GM10248 (cell line): ENCODE measurements at regions not wholly inside any gene's neighbourhood (a gene's known extent, or its start where the extent isn't known, plus 50 kb on each side); places are given as distances from the start of the nearest gene placed in this dataset.
"Not testable (repeated sequence)": the region's sequence is repeated elsewhere in the genome, so short reads cannot be mapped to it uniquely, and the experiment has no call there.

ENCODE experiments used
- CTCF ChIA-PET: fragments of 300-600 bp; sonication (Branson Sonifier 250); formaldehyde crosslinking; extraction: SDS; loops from one replicate; lab custom pipeline; 2021; ENCODE audit warnings: antibody characterized with exemption; lab: Yijun Ruan, JAX
- POLR2A ChIA-PET: fragments of 350-650 bp; sonication (Branson Sonifier 250); formaldehyde crosslinking; extraction: SDS; loops from one replicate; lab custom pipeline; 2020; ENCODE audit warnings: antibody characterized with exemption; lab: Yijun Ruan, JAX
- DNase-seq: peaks from one replicate; pipeline ENCODE4 v3.0.0; 2012; ENCODE audit errors: extremely low spot score
- TF ChIP-seq, protein P1 (sequence below): IDR thresholded peaks from 2 replicates; pipeline ENCODE4 v1.5.1; 2012; ENCODE audit warnings: mild to moderate bottlenecking, low read depth; ENCODE audit errors: extremely low read depth, missing control alignments, control extremely low read depth

DNA sequence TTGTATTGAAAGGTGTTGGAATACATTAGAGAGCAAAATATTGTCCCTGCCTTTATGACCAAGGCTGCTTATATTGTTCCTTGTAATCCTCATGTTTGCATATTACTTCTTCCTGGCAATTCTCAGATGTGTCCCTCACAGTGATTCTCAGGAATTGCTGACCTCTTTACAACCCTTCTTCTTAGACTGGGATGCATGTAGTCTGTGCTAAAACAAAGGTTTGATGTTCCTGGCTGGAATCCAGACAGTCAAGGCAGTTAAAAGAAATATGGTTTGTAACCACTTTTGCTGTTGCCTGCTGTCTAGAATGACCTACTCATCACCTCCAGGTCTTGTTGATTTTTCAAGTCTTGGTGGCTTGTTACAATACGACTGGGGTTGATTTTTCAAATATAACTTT lies 367.6 kb downstream of the HGF start:
- POLR2A ChIA-PET = no interaction called here
- TF ChIP-seq, protein P1, sequence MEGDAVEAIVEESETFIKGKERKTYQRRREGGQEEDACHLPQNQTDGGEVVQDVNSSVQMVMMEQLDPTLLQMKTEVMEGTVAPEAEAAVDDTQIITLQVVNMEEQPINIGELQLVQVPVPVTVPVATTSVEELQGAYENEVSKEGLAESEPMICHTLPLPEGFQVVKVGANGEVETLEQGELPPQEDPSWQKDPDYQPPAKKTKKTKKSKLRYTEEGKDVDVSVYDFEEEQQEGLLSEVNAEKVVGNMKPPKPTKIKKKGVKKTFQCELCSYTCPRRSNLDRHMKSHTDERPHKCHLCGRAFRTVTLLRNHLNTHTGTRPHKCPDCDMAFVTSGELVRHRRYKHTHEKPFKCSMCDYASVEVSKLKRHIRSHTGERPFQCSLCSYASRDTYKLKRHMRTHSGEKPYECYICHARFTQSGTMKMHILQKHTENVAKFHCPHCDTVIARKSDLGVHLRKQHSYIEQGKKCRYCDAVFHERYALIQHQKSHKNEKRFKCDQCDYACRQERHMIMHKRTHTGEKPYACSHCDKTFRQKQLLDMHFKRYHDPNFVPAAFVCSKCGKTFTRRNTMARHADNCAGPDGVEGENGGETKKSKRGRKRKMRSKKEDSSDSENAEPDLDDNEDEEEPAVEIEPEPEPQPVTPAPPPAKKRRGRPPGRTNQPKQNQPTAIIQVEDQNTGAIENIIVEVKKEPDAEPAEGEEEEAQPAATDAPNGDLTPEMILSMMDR = no peak
- DNase-seq = no peak
- CTCF ChIA-PET = interaction anchor here (1.3 kb wide), 1 partner anchor 15 kb away, joined by 3 read pairs; no protein-coding TSS in a partner anchor

GRCh38 chr7:81399471-81399870 lies 370.4 kb downstream of the HGF start:
- CTCF ChIA-PET = no interaction called here
- TF ChIP-seq, protein P1 = no peak
- POLR2A ChIA-PET = no interaction called here

DNA sequence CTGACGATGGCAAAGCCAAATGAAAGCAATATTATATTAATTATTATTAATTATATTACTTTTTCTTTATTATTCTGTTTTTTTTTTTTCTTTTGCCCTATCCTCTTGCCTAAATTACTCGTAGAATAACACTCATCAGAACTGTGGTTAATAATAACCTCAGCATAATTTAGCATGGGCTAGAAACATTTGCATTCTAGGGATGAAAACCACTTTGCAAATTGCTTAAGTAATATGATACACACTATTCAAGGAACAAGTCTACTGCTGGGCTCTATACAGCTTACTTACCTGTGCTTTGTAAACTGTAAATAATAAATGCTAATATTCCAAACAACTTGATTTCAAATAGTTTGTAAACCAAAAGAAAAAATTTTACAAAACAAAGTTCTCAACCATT lies 375.8 kb downstream of the HGF start:
- POLR2A ChIA-PET = no interaction called here
- CTCF ChIA-PET = no interaction called here
- TF ChIP-seq, protein P1 = no peak
- DNase-seq = no peak

More at GRCh38 chr7:81399471-81399870, 370.4 kb downstream of the HGF start:
- DNase-seq = no peak

GRCh38 chr7:81393018-81393417 lies 376.8 kb downstream of the HGF start:
- TF ChIP-seq, protein P1 = no peak
- ChIA-PET CTCF (no interaction called here), POLR2A (no interaction called here)
- no peak for DNase-seq

DNA sequence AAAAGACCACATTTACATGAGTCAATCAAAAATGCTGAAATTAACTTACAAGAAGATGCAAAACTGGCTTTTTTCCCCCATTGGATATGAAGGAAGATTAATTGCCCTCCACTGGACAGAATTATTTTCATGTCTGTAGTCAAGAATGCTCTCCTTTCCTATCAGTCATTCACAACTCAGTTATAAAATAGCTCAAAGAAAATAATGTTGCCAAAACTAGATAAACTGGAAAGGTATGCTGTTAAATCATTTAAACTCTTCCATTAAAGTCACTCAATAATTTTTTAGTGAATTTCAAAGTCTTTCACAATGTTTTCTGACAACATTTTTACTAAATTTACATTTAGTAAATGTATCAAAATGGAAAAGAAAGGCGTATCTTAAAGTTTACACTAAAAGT lies 384.5 kb downstream of the HGF start:
- TF ChIP-seq, protein P1 = no peak
- CTCF ChIA-PET = no interaction called here
- POLR2A ChIA-PET = no interaction called here
- no peak for DNase-seq

DNA sequence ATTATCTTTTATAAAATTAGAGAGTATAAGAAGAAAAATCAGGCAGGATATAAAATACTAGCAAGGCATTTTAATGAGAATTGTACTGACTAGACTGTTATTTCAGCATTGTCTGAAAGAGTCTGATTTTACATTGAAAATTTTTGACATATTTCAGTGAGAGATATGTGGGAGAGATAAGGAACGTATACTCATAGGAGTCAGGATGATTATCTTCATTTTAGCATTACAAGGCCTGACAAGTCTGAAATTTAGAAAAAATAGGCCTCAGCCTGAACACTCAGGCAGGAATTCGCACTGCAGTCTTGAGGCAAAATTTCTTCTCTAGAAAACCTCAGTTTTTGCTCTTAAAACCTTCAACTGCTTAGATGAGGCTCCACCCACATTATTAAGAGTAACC lies 386.0 kb downstream of the HGF start:
- TF ChIP-seq, protein P1 = no peak
- no peak for DNase-seq
- ChIA-PET CTCF (interaction anchor here (1.2 kb wide), 1 partner anchor 21 kb away, joined by 3 read pairs; no protein-coding TSS in a partner anchor), POLR2A (no interaction called here)

DNA sequence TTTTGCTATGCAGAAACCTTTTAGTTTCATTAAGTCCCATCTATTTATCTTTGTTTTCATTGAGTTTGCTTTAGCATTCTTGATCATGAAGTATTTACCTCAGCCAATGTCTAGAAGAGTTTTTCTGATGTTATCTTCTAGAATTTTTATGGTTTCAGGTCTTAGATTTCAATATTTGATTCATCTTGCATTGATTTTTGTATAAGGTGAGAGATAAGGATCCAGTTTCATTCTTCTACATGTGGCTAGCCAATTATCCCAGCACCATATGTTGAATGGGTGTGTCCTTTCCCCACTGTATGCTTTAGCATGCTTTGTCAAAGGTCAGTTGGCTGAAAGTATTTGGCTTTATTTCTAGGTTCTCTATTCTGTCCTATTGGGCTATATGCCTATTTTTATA lies 395.2 kb downstream of the HGF start:
- POLR2A ChIA-PET, DNase-seq, CTCF ChIA-PET: not testable (repeated sequence)
